ENCODE measurements at regions not wholly inside any gene's neighbourhood (a gene's known extent, or its start where the extent isn't known, plus 50 kb on each side); places are given as distances from the start of the nearest gene placed in this dataset.

- Histone ChIP-seq H3K4me3 (no peak overlapping the region), H3K79me2 (ENCODE audit: control insufficient read depth, insufficient read depth, low read length) (no peaks in the 10 kb centered on the region), H3K27ac (ENCODE audit: extremely low read depth, low read depth, low read length) (no peak overlapping the region), H3K4me2 (ENCODE audit: insufficient read depth, low read length) (no peak overlapping the region), H3K9me1 (ENCODE audit: control insufficient read depth, insufficient read depth, low read length) (no peaks in the 10 kb centered on the region), H3K9me3 (replicated peaks; ENCODE audit: control insufficient read depth, insufficient read depth, low read depth, low read length) (no peaks in the 10 kb centered on the region), H3K4me1 (replicated peaks in 1 of 2; ENCODE audit: control insufficient read depth in 2 of 2, insufficient read depth in 2 of 2, low read length in 2 of 2) (peaks cover 0 to 13% of the 10 kb centered on the region in 2 experiments; a peak in 2 of 5 replicates), H2AFZ (ENCODE audit: low read depth, low read length) (peak overlapping the region; percentile 84), H3K36me3 (ENCODE audit: control insufficient read depth, insufficient read depth, low read length) (no peaks in the 10 kb centered on the region), H3K9ac (ENCODE audit: insufficient read depth in 1 of 2, low read depth in 2 of 2, low read length in 2 of 2) (no peak overlapping the region), H3K27me3 (ENCODE audit: control insufficient read depth in 2 of 2, insufficient read depth in 2 of 2, low read length in 2 of 2) (no peaks in the 10 kb centered on the region), H4K20me1 (replicated peaks; ENCODE audit: control insufficient read depth, insufficient read depth, low read length) (no peaks in the 10 kb centered on the region)
- in situ Hi-C loops (cut with MboI) = no loop called here
- ChIA-PET POLR2A (interaction anchor here (0.6 kb wide), 1 partner anchor 1343 kb away, joined by 3 read pairs; no protein-coding TSS in a partner anchor), CTCF (ENCODE audit: low intra/inter-chr PET ratio) (no interaction called here)
- no peak for DNase-seq (ENCODE audit: extremely low read depth in 1 of 4, low spot score in 3 of 4)
- 43% methylated on average over 14 of the region's 16 CpGs for WGBS (ENCODE audit: insufficient coverage, low coverage, missing lambda C conversion rate)
- no peak for ATAC-seq
- no TSS peak for BruUV-seq (replicated peaks)
- FAIRE-seq = no peak
- intact Hi-C loops (cut with micrococcal nuclease) = no loop called here
- TF ChIP-seq KDM4B (IDR thresholded peaks at IDR 0.05; ENCODE audit: borderline replicate concordance in 2 of 2, low read depth in 1 of 2) = no peak
- TF ChIP-seq ZNF197 (CRISPR knock-in tag; IDR thresholded peaks at IDR 0.05; ENCODE audit: low read depth) = no peak
- TF ChIP-seq RAD51 (IDR thresholded peaks at IDR 0.05; ENCODE audit: borderline replicate concordance, low read depth) = peak; percentile 70
- TF ChIP-seq, protein P1, sequence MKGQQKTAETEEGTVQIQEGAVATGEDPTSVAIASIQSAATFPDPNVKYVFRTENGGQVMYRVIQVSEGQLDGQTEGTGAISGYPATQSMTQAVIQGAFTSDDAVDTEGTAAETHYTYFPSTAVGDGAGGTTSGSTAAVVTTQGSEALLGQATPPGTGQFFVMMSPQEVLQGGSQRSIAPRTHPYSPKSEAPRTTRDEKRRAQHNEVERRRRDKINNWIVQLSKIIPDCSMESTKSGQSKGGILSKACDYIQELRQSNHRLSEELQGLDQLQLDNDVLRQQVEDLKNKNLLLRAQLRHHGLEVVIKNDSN (CRISPR knock-in tag; IDR thresholded peaks at IDR 0.05) = peak; percentile 64
- TF ChIP-seq MGA (IDR thresholded peaks at IDR 0.05) = peak; percentile 41; the same call in 1 of the 2 replicates
- TF ChIP-seq L3MBTL2 (IDR thresholded peaks at IDR 0.05) = peak; percentile 17; the same call in 1 of the 2 replicates
- peak; percentile 92 for TF ChIP-seq SPI1 (IDR thresholded peaks at IDR 0.05; ENCODE audit: borderline replicate concordance, low read depth, low read length)
- TF ChIP-seq, protein P2, sequence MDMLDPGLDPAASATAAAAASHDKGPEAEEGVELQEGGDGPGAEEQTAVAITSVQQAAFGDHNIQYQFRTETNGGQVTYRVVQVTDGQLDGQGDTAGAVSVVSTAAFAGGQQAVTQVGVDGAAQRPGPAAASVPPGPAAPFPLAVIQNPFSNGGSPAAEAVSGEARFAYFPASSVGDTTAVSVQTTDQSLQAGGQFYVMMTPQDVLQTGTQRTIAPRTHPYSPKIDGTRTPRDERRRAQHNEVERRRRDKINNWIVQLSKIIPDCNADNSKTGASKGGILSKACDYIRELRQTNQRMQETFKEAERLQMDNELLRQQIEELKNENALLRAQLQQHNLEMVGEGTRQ (CRISPR knock-in tag; IDR thresholded peaks at IDR 0.05) = peak; percentile 47; the same call in 1 of the 2 replicates
- TF ChIP-seq ZC3H11A (IDR thresholded peaks at IDR 0.05; ENCODE audit: low read depth, low read length) = no peak
Observed at GRCh38 chr22:23437779-23438178, 142.3 kb downstream of the IGLL1 start.

All from K562 (cell line).